HG02642 (cell line): ENCODE measurements at regions not wholly inside any gene's neighbourhood (a gene's known extent, or its start where the extent isn't known, plus 50 kb on each side); places are given as distances from the start of the nearest gene placed in this dataset.
A peak's percentile ranks its signal among the peaks of the same experiment; 100 is the strongest.

Experiments used
- ATAC-seq: cut with Tn5 transposase; IDR thresholded peaks from one replicate; pipeline ENCODE4 v1.9.1; 2021; ENCODE audit warnings: mild to moderate bottlenecking; ENCODE audit not compliant: unreplicated experiment, poor library complexity

GRCh38 chr3:178454726-178455125 lies 81.5 kb upstream of the KCNMB2 start:
- no peak for ATAC-seq

DNA sequence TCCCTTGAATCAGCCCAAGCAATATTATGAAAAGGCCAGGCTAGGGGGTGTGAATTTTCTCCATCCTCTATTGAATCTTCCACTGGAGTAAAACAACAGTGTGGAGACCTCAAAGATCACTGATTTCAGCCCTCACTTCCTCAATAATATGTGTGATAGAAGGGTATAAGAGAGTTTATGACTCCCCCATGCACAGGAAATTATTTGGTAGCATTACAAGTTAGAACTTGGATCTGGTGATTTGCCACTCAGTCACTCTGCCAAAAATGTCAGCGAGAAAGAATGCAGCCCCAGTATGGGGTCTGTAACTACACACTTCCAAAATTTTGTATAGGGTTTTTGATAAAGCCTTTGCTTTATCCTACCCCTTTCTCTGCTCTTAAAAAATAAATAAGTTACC lies 81.0 kb upstream of the KCNMB2 start:
- ATAC-seq: no peak

DNA sequence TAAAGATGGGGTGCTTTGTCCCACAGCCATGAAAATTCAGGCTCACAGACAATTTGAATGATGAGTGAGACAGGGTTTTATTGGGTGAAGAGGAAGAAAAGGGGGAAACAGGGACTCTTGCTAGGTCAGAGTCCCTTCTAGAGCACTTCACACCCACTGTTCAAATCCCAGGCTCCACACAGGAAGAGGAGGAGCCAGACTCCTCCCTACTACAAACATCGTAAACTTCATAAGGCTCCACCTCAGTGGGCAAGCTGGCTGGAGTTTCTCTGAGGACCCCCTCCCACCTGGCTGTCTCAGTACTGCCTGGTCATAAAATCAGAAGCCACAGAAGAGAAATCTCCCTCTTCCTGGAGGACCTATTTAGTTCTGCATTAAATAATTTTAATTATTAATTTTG lies 80.3 kb upstream of the KCNMB2 start:
- ATAC-seq: no peak

DNA sequence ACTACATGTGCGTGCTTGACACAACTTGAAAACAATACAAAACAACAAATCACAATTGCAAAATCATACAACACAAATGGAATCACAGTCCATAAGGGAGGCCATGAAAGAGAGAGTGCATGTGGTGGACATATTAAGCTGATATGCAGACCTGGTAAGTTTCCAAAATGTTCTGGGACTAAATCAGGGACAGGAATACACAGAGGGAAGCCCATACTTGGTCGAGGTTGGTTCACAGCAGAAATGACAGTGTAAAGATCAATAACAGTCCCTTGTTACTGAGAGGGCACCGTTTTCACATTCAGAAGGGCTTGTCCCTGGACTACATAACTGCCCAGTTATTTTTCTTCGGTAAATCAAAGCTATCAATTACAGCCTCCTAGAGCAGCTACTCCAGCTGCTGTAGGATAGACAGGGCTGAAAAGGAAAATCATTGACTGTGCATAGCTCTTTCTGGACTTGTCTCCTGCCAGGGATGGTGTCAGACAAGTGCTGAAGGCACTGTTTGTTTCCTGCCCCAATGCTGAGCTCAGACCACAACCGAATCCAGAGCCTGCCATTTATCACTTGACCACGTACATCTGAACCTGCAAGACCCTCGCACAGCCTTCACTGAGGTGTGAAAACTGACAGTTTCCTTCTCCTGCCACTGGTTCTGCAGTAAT lies 79.5 kb upstream of the KCNMB2 start:
- peak; percentile 44 for ATAC-seq

DNA sequence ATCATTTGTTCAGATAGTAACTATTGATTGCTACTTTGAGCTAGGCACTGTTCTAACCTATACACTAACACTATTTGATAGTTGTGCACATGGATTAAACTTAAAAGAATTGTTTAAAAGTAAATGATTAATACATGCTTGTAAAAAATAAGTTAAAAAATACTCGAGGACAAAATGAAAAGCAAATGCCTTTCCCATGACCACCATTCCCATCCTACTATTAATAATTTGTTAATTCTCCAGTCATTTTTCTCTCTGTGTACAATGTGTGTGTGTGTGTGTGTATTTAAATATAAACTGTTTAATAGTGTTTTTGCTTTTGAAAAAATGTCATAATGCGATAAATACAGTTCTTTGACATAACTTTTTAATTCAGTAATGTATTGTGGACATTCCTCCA lies 78.7 kb upstream of the KCNMB2 start:
- ATAC-seq: no peak

DNA sequence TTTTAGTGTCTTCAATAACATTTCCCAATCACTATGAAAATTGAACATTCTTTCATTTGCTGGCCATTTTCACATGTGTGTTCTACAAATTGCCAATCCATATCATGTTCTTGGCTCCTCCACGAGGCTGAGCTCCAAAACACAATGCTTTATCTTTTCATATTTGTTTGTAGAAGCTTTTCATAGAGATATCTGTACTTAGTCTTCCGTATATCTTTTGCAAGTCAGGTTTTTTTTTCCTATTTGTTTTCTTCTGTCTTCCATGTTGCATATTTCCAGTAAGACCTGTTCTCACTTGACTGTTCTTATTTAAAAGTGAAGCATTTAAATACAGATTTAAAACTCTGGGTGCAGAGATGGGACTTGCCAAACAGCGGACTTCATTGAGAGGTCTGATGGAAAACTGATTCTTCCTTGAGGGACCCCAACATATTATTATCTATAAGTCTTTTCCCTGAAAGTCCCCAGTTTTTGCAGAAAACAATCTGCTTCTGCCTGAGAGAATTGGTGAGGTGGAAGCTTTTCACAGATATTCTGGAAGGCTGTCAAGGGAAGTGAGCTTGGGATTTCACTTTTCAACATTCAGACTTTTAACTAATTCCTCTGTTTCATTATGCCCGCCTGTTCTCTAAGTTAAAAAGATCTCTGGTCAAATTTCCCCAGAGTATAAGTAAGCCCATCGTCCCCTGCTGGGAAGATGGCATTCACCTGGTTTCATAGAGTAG lies 77.8 kb upstream of the KCNMB2 start:
- no peak for ATAC-seq

- no peak for ATAC-seq
Measured at GRCh38 chr3:178459038-178459410, 77.2 kb upstream of the KCNMB2 start.

- peak; percentile 58 for ATAC-seq
Measured at GRCh38 chr3:178465260-178466180, 70.7 kb upstream of the KCNMB2 start.

DNA sequence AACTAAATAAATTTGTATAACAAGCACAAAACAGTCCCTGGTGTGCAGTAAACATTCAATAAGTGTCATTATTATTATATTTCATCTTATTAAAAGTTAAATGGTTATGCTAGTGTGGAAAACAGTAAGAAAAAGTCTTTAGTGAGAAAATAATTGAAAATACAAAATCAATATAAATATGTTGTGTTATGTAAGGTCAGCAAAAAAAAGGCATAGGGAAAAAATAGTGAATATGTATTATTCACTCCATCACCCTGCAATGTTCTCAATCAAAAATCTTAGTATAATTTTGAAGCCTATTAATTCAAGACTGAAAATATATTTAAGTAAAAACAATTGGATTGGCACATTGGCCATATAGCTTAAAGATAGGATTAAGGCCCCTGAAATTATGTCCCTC lies 63.3 kb upstream of the KCNMB2 start:
- ATAC-seq: no peak

GRCh38 chr3:178474526-178474925 lies 61.7 kb upstream of the KCNMB2 start:
- no peak for ATAC-seq

- ATAC-seq: no peak
Measured at GRCh38 chr3:178475062-178475461, 61.2 kb upstream of the KCNMB2 start.

DNA sequence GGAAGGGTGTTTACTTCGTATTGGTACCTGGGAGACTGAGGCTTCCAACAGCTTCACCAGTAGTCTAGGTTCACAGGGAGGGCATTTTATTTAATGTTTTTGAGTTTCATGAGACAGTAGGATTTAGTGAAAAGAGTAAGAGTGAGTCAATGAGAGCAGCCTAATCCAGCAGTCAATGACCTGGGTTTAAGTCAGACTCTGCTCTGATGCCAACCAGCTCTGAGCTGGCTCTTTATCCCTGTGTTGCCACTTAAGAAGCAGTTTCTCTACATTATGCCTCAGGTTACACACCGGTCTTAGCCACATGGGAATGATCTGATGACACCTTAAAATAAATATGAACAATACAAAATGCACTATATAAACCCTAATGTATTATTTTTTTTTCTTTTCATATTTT lies 59.4 kb upstream of the KCNMB2 start:
- no peak for ATAC-seq

DNA sequence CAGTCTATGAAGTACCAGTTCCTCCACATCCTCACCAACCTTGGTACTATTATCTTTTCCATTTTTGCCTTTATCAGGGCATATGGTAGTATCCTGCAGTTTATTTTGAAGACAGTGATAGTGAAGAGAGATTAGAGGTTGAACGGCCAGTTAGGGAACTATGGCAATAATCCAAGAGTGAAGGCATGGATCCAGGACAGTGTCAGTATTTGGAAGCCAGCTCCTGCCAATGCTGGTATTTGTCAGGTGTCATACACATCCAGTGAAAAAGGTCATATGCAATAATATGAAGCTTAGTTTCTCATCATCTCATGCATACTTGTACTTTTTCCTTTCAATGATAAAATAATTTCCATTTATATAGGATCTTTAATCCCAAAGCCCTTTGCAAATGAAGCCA lies 56.8 kb upstream of the KCNMB2 start:
- ATAC-seq: no peak

GRCh38 chr3:178479860-178480259 lies 56.4 kb upstream of the KCNMB2 start:
- no peak for ATAC-seq

DNA sequence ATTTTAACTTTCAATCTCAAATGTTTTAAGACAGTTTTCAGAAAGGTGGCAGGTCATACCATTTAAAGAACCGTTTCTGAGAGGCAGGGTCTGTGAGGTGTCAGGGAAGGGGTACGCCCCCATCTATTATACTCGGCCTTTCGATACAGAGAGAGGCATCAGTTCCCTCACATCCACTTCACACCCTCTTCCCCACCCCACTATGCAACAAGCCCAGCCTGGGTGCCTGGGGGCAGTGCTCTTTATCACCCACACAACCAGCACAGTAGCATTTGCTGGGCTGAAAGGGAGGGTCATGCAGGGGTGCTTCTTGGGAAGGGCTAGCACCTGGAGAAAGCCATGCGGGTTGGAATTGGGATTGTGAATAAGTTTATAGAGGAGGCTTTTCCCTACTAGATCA lies 56.0 kb upstream of the KCNMB2 start:
- peak; percentile 18 for ATAC-seq

DNA sequence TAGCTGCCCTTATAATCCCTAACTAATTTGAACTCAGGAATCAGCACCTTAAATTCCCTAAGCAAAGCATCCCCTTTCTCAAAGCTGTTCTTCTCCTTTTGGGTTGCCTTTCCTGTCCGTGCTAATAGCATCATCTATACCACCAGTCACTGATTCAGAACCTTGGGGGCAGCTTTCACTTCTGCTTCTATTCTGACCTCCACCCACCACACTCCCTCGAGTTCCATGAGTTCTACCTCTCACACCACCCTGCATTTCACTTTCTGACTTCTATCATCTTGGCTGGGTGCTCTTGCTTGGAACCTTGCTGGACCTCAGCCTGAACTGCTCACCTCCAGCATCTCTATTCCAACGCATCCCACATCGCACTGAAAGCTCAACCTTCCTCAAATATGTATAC lies 55.4 kb upstream of the KCNMB2 start:
- ATAC-seq: peak; percentile 100

DNA sequence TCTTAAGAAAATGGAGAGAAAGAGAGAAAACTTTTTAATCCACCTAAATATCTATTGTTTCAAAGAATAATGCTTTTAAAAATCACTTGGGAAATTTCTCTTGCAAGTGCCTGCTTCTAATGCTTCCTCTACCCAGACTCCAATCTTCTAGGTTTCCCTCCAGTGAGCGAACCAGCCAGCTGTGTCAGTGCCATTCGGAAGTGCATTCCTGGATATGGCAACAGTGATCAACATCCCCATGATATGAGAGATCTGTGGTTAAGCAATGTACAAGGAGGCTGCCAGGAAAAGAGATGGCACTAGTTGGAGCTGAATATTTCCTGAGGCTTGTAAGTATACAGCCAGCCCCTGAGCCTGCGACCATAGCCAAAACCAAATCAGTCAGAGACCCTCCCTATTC lies 53.3 kb upstream of the KCNMB2 start:
- no peak for ATAC-seq

DNA sequence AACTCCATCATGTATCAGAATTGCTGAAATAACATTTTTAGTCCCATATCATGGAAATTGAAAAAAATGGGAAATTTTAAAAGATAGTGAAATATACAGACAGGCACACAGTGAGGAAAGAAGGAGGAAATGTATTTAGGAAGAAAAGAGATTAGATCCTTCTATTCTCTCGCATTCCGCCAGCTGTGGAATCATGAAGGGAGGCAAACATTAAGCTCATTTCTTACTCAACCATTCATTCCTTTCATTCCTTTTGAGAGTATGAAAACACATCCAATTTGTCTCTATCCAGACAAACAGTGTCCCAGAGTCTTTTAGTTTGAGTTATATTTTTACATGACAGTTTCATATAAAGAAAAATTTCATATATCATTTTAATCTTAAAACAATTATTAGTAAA lies 52.5 kb upstream of the KCNMB2 start:
- ATAC-seq: no peak

- no peak for ATAC-seq
Measured at GRCh38 chr3:178485756-178486155, 50.5 kb upstream of the KCNMB2 start.
